22Rv1 (cell line): ENCODE measurements at regions not wholly inside any gene's neighbourhood (a gene's known extent, or its start where the extent isn't known, plus 50 kb on each side); places are given as distances from the start of the nearest gene placed in this dataset.

Source experiments
- CTCF ChIP-seq: fragments of 450-650 bp; IDR thresholded peaks from 2 replicates; pipeline ENCODE4 v1.5.1; 2017; ENCODE audit warnings: mild to moderate bottlenecking
- ZFX ChIP-seq: fragments of 450-650 bp; IDR thresholded peaks from 2 replicates; pipeline ENCODE4 v1.6.1; 2017; ENCODE audit warnings: antibody characterized with exemption, borderline replicate concordance

DNA sequence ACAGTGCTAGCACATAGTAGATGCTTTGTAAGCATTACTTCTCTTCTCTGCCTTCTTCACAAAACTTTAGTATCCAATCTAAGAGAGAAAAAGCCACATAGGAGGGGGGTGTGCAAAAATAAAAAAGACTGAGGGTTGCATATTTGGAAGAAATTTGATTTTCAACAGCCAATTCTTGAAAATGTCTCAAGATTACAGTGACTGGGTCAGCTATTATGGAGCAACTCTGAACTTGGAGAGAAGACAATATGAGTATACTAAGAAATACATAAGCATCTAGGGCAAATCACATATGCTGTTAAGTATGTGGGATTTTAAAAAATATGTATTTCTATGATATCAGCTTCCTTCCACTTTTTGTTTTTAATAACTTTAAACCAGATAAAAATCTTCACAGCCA lies 196.6 kb upstream of the GOLIM4 start:
- TF ChIP-seq CTCF (no peak), ZFX (no peak)
